ENCODE measurements at regions not wholly inside any gene's neighbourhood (a gene's known extent, or its start where the extent isn't known, plus 50 kb on each side); places are given as distances from the start of the nearest gene placed in this dataset.

DNA sequence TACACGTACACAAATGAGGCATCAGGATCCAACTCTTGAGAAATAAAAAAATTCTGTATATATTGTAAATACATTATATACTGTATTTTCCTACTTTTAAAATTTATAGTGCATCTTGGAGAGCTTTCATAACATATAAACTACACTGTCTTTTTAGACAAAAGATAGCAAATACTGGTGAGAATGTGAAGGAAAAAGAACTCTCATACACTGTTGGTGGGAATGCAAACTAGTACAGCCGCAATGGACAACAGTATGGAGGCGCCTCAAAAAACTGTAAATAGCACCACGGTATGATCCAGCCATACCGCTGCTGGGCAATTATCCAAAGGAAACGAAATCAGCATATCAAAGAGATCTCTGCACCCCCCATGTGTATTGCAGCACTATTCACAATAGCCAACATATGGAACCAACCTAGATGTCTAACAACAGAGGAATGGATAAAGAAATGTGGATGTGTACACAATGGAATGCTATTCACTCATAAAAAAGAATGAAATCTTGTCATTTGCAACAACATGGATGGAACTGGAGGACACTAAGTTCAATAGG, 292.4 kb downstream of the EFNB2 start:
- Histone ChIP-seq H3K4me1 (ENCODE audit: low read depth) (no peaks in the 10 kb centered on the region), H3K36me3 (no peaks in the 10 kb centered on the region), H3K27me3 (no peaks in the 10 kb centered on the region), H3K4me3 (no peak overlapping the region), H3K27ac (no peak overlapping the region), H3K9me3 (ENCODE audit: low read depth) (no peaks in the 10 kb centered on the region)
- DNase-seq (ENCODE audit: low read depth in 1 of 2, low spot score in 1 of 2) = no peak
- TF ChIP-seq, protein P1, sequence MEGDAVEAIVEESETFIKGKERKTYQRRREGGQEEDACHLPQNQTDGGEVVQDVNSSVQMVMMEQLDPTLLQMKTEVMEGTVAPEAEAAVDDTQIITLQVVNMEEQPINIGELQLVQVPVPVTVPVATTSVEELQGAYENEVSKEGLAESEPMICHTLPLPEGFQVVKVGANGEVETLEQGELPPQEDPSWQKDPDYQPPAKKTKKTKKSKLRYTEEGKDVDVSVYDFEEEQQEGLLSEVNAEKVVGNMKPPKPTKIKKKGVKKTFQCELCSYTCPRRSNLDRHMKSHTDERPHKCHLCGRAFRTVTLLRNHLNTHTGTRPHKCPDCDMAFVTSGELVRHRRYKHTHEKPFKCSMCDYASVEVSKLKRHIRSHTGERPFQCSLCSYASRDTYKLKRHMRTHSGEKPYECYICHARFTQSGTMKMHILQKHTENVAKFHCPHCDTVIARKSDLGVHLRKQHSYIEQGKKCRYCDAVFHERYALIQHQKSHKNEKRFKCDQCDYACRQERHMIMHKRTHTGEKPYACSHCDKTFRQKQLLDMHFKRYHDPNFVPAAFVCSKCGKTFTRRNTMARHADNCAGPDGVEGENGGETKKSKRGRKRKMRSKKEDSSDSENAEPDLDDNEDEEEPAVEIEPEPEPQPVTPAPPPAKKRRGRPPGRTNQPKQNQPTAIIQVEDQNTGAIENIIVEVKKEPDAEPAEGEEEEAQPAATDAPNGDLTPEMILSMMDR (IDR thresholded peaks at IDR 0.05; ENCODE audit: low read depth, low read length) = no peak

DNA sequence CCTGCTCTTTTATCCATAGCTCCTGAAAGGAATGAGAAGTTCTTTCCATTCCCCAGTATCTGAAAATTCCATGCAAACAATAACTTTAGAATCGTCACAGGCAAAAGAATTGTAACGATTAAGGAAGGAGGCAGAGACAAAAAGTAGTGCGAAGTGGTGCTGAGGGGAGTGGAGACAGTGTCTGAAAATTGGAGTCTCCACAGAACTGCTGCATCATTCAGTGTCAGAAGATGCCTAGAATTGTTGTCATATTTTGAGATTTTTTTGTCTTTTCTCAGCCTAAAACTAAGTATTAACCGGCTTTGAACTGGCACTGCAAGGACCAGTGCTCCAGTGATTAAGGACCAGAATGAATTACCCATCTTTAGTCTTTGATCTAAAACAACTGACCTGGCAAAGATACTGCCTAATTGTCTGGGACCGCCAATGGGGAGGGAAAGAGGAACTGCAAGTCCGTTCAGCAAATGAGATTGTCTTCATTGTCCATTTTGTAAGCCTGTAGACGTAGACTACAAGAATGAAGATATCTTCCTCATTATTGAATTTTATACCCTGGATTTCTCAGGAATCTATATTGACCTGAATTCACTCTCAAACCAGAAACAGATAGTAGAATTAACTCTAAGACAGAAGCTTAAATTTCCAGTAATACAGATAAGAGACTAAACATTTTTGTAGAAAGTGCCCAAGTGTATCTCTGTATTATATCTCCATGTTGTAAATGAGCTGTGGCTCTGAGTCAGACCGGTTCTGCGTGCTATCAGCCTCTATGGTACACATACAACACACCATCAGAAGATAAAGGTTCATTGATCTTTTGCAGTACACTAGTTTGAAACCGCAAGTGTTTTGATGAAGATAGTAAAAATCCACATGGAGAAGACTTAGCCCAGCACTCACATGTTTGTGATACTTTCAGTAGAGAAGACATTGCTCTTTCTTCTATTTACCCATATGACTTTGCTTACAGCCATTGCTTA, 293.2 kb downstream of the EFNB2 start:
- Histone ChIP-seq H3K27ac (no peak overlapping the region), H3K4me3 (no peak overlapping the region), H3K27me3 (no peaks in the 10 kb centered on the region), H3K36me3 (no peaks in the 10 kb centered on the region), H3K9me3 (ENCODE audit: low read depth) (no peaks in the 10 kb centered on the region), H3K4me1 (ENCODE audit: low read depth) (no peaks in the 10 kb centered on the region)
- no peak for DNase-seq (ENCODE audit: low read depth in 1 of 2, low spot score in 1 of 2)
- TF ChIP-seq, protein P1 (IDR thresholded peaks at IDR 0.05; ENCODE audit: low read depth, low read length) = no peak

DNA sequence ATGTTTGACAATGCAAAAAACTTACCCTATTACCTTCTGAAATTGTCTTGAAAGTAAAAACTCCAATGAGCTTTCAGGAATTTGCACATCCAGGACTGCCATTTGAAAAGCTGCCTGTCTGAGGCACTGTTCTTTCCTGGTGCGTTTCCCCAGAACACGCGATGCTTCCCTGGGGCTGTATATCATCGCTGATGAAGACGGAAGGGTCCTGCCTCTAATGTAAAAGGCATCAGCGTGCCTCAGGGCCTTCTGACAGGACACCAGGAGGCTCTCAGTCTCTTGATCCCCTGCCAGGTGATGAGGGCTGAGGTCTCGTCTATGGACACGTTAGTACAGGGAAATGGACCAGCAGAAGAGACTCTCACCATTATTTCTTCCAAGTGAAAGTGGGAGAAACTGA, 296.8 kb downstream of the EFNB2 start:
- H3K9me3 ChIP-seq (ENCODE audit: low read depth) = no peaks in the 10 kb centered on the region
- no peaks in the 10 kb centered on the region for H3K27me3 ChIP-seq
- no peak overlapping the region for H3K27ac ChIP-seq
- TF ChIP-seq, protein P1 (IDR thresholded peaks at IDR 0.05; ENCODE audit: low read depth, low read length) = no peak
- H3K4me1 ChIP-seq (ENCODE audit: low read depth) = no peaks in the 10 kb centered on the region
- DNase-seq (ENCODE audit: low read depth in 1 of 2, low spot score in 1 of 2) = no peak
- no peak overlapping the region for H3K4me3 ChIP-seq
- H3K36me3 ChIP-seq = no peaks in the 10 kb centered on the region

DNA sequence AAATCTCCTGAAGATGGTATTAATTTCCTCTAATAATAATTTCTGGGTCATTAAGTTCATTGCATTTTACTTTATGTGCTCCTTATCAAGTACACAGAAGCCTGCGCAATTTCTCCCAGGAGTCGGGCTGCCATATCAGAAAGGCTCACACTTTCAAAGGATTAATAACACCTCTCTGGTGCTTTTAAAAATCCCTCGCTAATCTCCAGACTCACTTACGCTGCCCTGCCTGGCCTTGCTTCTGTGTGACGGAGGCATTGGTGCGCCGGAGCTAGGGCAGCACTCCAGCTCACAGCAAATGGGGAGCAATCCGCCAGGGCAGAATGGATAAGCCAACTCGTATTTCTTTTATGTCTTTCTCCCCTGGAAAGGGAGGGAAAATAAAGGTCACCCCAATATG, 300.8 kb downstream of the EFNB2 start:
- H3K36me3 ChIP-seq = no peaks in the 10 kb centered on the region
- H3K27me3 ChIP-seq = no peaks in the 10 kb centered on the region
- TF ChIP-seq, protein P1 (IDR thresholded peaks at IDR 0.05; ENCODE audit: low read depth, low read length) = no peak
- H3K4me3 ChIP-seq = no peak overlapping the region
- H3K4me1 ChIP-seq (ENCODE audit: low read depth) = no peaks in the 10 kb centered on the region
- no peak overlapping the region for H3K27ac ChIP-seq
- no peaks in the 10 kb centered on the region for H3K9me3 ChIP-seq (ENCODE audit: low read depth)
- peak in 1 of 2 donors; percentile 5 for DNase-seq (ENCODE audit: low read depth in 1 of 2, low spot score in 1 of 2)

DNA sequence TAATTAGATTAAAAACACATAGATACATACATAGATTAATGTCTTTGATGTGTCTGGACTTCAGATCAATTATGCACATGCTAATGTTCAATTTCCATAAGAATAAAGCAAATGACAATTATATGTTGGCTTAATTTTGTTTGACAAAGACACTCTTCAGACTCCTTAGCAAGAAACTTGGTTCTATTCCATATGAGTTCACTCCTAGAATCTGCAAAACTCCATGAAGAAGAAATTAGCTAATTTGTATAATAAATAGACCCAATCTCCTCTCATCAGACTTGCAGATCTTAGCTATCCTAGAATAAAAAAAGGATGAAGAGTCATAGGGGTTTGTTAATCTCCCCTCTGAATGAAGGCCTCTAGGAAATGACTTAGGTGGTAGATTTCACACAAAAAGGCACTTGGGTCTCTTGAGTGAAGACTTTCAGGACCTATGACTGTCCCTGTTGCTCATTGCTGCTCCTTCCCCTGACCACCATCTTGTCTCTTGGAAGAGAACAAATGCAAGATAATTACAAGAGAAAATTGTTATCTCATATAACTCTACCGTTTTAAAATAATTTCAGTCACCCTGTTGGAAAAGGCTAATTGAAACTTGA, 302.2 kb downstream of the EFNB2 start:
- DNase-seq (ENCODE audit: low read depth in 1 of 2, low spot score in 1 of 2) = no peak
- TF ChIP-seq, protein P1 (IDR thresholded peaks at IDR 0.05; ENCODE audit: low read depth, low read length) = no peak
- no peaks in the 10 kb centered on the region for H3K4me1 ChIP-seq (ENCODE audit: low read depth)
- no peaks in the 10 kb centered on the region for H3K9me3 ChIP-seq (ENCODE audit: low read depth)
- H3K4me3 ChIP-seq = no peak overlapping the region
- no peak overlapping the region for H3K27ac ChIP-seq
- no peaks in the 10 kb centered on the region for H3K36me3 ChIP-seq
- H3K27me3 ChIP-seq = no peaks in the 10 kb centered on the region

Measured in cardiac muscle cell (in vitro differentiated cells and primary cell).